HG02840 (cell line): ENCODE measurements at regions not wholly inside any gene's neighbourhood (a gene's known extent, or its start where the extent isn't known, plus 50 kb on each side); places are given as distances from the start of the nearest gene placed in this dataset.
"Not testable (repeated sequence)": the region's sequence is repeated elsewhere in the genome, so short reads cannot be mapped to it uniquely, and the experiment has no call there.

ENCODE experiments used
- ATAC-seq: cut with Tn5 transposase; IDR thresholded peaks from one replicate; pipeline ENCODE4 v1.9.1; 2021; ENCODE audit warnings: mild to moderate bottlenecking, moderate library complexity, moderate number of reproducible peaks; ENCODE audit not compliant: unreplicated experiment, low FRiP score

DNA sequence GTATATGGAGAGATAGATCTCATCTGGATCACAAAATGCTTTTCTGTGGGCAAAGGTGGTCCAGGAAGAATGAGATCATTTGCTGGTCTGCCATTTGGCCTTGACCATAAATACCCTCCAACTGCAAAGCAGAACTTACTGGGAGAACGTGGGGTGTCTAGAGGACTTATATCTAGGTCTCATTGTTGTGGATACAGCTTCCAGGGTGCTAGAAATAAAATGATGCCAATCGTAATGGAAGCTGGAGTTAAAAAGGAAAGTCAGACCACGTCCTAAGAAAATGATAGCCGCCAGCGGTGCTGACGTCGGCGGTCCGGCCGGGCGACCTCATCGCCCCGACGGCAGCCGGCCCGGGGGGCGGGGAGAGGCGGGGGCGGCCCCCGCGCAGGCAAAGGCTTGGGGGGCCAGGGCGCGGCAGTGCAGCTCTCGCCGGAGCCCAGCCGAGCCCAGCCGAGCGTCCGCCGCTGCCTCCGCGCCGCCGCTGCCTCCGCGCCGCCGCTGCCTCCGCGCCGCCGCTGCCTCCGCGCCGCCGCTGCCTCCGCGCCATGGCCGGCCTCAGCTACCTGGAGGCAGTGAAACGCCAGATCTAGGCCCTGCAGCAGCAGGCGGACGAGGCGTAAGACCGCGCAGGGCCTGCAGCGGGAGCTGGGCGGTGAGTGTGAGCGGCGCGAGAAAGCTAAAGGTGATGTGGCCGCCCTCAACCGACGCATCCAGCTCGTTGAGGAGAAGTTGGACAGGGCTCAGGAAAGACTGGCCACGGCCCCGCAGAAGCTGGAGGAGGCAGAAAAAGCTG lies 89.5 kb downstream of the EOMES start:
- ATAC-seq, result peak; percentile 87

DNA sequence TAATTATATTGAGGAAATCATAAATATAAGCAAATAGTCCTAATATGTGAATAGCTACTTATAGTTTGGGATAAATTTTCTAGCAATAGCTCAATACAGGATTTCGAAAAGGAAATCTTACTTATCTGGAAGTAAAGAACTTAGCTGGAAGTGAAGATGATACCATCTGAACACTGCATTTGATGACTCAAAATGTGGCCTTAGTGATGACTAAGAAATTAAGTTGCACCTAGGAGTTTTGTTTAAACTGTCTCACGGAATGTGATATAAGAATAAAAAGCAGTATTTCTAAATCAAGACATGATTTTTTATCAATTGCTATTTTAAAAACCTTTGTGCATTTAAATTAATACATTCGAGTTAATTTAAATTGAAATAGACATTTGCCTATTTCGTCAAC lies 91.2 kb downstream of the EOMES start:
- no peak for ATAC-seq

DNA sequence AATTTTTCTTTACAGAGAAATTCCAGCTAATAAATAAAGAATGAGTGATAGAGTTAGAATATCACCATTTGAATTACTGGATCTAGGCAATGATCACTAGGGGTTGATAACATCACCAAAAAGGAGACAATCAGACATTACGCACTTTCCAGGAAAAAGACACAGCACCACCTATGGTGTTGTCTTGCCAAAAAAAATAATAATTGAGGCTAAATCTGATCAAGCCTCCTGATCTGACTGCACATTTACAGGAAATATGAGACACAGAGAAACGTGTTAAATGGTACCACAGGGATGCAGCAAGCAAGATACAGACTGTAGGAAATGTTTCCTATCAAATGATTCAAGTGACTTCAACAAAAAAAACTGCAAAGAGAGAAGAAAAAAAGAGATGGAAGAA lies 92.8 kb downstream of the EOMES start:
- ATAC-seq, result no peak

DNA sequence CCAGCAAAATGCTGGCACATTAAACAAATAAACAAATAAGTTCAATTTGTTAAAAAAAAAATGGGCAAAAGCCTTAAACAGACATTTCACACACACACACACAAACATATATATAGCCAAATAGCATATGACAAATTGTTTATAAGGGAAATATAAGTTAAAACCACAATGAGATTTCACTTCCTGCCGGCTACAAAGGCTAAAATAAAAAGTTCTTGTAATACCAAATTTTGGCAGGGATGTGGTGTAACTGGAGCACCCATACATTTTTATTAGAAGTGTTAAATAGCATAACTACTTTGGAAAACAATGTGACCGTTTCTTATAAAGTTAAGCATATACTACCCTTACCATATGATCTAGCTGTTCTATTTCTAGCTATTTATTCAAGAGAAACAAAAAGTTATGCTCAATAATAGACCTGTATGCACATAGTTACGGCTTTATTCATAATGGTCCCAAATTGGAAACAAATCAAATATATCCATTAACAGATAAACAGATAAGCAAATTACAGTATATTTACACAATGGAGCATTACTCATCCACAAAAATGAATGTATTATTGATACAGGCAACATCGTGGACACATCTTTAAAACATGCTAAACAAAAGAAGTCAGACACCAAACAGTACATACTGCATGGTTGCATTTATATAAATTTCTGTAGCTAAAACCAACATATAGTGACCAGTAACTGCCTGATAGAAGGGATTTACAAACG lies 93.9 kb downstream of the EOMES start:
- no peak for ATAC-seq

DNA sequence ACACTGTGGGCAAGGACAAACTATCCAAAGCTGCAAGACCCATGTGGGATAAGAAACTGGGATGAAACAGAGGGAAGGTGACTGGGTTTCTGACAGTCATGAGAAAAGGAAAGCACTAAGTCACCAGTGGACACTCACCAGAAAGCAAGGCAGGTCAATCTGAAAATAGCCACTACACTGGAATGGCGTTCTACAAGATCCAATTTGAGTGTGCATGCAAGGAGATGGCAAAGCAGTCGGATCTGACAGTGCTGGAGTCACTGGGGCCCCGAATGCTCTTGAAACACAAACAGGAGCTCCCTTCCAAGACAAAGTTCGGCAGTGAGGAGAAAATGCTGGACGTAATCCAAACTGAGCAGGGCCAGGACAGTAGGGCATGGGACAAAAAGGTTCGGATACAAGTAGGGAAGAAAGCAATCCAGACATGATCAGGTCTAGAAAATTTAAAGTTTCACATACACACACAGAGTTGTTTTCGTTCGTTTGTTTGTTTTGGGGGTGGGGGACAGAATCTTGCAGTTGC lies 95.5 kb downstream of the EOMES start:
- ATAC-seq, result no peak

DNA sequence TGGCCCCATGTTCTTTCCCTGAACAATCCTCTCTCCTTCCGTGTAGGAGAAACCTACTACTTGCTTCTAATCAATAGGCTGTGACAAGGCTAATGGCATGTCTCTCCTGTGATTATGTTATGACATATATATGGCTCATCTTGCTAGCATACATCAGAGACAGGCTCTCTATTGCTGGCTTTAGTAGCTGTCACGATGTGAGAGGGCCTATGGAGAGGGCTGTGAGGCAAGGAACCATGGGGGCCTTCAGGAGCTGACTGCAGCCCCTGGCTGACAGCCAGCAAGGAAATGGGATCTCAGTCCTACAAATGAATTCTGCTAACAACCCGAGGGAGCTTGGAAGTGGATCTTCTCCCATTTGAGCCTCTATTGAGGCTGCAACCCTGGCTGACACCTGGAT lies 96.3 kb downstream of the EOMES start:
- ATAC-seq, result no peak

DNA sequence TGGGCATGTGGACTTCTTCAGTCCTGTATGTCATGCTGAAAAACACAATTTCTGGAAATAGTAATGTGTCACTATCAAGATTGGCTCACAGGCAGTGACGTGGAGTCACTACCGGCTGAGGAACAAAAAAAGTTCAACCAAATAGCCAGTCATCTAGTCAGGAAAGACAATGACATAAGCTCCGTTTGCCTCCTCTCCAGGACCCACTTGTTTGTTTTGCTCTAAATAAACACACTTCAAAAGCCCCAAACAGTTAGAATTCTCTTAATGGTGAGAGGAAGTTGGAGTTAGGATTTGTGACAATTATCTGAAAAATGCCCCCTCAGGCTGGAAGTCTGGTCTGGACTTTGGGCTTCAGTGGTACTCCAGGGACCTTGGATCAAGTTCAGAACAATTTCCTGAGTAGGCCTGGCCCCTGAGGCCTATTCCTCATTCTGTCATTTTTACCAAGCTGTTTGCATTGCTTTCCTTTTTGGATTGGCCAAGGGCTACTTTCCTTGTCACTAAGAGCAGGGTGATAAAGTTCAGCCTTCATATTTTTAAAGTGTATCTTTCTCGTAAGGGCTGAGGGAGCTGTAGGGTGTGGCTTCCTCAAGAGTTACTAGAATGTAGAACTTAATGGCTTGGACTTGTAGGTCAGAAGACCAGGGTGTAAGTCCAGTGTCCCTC lies 98.9 kb downstream of the EOMES start:
- ATAC-seq, result no peak

DNA sequence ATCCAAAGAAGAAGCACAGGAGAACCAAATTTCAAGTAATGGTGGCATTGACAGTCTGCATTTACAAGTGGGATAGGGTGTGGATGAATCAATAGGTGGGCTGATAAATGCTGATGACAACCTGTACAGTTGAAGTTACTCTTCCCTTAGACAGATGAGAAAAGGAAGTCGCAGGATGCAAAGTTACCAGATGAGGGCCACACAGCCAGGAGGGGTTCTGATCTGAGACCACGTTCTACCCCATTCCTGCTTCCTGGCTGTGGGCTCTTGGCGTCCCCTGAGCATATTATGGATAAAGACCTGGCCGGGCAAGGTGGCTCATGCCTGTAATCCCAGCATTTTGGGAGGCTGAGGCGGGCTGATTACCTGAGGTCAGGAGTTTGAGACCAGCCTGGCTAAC lies 104.6 kb downstream of the EOMES start:
- ATAC-seq, result no peak

DNA sequence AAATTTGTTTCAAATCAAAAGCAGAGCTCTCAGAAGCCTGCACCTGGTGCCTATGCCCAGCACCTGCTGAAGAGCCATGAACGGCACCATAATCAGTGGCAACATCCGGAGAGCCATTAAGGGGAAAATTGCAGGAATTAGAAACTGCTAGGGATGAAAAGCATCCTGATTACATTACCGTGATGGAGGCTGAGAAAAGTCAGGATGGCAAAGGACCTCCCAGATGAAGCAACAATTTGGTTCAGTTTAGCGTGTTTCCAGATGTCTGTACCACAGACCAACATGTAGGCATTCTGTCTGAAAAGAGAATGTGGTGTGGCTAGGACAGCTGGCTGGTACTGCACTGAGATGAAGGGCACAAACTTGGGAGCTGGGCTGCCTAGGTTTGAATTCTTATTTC lies 106.1 kb downstream of the EOMES start:
- ATAC-seq, result no peak

DNA sequence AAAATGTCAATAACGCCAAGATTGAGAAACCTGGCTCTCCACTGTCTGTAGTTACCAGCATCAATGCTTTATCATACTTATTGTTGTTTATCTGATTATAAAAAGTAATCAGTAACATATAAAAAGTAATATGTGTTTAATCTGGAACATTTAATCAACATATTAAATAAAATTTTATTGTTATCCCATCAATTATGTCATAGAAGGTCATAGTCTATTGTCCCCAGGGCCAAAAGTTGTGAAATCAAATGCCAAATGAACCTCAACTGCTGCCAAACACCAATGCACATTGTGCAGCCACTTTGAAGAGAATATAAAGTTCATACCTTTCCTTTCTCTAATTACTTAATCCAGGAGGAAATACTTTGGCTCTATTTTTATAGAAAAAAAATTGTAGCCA lies 106.6 kb downstream of the EOMES start:
- ATAC-seq, result no peak

DNA sequence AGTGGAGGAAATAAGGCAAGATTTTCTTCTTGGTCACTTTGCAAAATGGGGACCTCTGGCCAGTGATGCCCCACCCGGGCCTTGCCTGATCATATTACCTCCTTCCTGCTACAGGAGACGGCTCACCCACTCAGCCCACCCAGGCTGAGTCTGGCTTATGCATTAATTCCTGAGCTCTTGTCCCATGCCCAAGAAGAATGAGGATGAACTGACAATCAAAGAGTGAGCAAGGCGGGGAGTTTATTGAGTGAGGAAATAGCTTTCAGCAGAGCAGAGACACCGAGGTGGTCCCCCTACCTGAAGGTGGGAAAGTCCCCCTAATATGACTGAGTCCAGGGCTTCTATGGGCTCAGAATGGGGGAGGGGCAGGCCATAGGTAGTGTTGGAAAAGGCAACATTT lies 107.5 kb downstream of the EOMES start:
- ATAC-seq, result no peak

DNA sequence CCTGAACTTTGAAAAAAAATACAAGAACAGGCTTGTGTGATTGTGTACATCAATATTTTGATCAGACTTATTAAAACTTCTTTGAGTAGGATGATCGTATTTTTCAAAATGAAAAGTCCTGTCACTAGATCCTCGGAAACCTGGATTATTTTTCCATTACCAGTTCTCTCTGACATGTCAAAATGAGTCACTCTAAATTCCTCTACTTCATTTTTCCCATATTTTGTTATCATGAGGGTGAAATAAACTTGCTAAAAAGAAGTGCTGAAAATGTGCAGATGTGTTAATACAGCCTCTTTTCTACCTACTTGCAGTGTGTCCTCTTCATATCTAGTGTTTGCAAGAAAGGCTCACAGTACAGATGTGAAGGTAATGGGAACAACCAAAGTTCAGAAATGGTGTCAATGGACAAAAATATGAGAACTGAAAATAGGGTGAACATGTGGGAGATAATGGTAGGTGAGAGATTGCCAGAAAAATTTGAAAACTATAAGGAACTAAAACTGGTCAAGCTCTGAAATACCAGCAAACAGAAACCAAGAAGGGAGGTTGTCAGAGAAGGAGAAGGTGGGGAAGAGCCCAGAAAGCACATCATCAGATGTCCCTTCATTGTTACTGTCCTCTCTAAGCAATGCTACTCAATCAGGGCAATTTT lies 108.2 kb downstream of the EOMES start:
- ATAC-seq, result no peak

DNA sequence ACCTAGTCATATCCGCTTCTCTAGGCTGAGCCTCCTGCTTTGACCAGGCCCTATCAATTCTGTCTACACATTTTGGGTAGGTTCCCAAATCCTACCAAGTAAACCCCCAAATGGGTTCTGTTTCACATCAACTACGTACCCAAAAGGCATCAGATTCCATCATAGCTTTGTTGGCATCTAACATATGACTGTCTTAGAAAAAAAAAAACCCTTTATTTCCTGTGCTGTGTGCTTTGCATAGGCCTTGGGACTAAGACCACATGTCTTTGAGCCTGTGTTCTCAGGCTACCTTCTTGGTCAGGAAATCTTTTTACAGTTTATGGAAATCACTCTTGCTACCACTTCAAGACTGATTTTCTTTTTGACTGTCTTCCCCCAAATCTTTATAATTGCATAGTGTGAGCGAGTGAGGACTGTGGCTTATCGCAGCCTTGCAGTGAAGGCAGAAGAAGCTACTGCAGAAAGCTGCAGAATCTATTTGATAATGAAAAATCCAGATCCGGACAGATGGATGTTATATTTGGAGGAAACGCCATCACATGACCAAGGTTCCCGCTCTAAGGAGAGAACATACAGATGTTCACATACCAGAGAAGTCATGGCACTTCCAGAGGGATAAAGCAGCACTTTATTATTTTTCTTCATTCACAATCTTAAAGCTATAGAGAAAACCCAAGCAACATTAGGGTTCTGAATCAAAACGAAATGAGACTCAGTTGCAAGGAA lies 111.2 kb downstream of the EOMES start:
- no peak for ATAC-seq

DNA sequence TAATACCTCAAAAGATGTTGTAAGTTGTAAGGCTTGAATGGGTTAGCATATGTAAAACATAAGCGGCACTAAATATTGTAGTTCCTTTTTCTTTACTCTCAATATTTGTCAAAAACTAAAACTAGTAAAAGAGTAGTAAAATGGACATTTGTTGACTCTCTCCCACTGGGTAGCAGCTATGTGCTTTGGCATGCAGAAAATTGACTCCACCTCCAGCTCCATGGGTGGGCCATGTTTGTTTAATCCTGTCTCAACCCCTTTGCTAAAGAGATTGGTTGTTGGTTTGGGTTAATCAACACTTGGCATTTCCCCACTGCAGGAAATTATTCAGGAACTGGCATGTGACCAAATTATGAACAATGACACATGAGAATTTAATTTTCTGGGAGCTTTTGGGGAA lies 114.8 kb downstream of the EOMES start:
- no peak for ATAC-seq

DNA sequence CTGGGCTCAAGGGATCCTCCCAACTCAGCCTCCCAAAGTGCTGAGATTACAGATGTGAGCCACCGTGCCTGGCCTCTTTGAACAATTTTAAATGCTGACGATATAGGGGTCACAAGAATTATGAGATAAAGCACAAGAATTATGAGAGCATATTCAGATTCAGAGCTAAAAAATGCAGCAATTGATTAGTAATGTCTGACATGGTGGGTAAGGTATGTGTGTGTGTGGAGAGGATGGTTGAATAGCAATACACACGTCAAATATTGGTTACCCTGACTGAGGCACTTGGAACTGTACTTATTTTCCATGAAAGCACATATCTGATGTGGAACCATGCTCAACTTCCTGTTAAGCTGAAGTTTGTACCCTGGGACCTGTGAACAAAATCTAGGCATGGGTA lies 115.6 kb downstream of the EOMES start:
- ATAC-seq, result no peak

DNA sequence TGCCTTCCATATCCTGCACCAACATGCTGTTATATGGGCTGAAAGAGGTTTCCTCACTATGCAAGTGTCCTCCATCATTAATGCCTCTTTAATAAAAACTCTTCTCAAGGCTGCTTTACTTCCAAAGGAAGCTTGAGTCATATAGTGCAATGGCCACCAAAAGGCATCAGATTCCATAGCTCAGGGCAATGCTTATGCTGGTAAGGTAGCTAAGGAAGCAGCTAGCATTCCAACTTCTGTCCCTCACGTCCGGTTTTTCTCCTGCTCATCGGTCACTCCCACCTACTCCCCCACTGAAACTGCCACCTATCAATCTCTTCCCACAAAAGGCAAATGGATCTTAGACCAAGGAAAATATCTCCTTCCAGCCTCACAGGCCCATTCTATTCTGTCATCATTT lies 117.1 kb upstream of the SLC4A7 start:
- not testable (repeated sequence) for ATAC-seq

DNA sequence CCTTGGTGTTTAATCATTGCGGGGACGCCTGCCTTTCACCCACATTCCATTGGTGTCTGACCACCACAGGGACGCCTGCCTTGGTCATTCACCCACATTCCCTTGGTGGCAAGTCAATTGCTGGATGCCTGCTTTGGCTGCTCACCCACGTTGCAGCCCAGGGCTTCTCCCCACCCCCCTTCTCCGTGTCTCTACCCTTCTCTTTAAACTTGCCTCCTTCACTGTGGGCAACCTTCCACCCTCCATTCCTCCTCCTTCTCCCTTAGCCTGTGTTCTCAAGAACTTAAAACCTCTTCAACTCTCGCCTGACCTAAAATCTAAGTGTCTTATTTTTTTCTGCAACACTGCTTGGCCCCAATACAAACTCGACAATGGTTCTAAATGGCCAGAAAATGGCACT lies 115.6 kb upstream of the SLC4A7 start:
- not testable (repeated sequence) for ATAC-seq

DNA sequence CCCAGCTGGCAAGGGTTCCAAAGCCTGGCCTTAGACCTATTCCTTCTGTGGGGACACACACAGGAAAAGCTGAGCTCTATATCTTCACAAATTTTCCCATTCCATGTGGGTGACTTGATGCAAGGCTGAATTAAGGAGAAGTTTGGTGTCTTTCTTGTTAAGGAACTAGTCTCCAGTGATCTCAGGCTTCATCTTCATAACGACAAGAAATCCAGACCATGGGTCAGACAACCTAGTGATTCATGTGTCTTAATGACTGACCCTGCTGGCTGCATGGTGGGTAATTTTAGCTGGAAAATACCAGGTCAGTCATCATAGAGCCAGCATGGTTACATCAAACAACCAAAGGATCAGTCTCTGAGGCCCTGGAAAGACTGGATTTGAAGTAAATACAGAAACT lies 112.7 kb upstream of the SLC4A7 start:
- peak; percentile 28 for ATAC-seq

DNA sequence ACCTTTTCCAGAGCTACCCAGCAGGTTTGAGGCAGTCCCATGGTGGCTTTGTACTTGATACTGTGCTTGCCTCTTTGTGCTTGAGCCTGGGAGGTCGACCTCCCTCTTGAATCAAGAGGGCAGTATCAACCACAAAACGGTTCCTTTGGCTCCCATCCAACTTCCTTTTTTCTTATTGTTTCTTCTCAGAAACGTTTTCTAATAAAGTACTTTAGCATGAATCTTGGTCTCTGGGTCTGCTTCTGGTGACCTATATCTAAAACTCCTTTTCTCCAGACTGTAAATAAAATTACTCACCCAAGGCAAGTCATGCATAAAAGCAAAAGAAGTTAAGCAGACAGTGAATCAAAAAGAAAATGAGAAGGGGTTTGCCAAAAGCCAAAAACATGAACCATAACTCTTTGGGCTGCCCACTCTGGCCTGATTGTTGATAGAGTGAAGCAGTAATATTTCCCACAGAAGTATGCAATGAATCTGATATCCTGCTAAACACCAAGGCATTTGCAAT lies 112.2 kb upstream of the SLC4A7 start:
- peak; percentile 59 for ATAC-seq

DNA sequence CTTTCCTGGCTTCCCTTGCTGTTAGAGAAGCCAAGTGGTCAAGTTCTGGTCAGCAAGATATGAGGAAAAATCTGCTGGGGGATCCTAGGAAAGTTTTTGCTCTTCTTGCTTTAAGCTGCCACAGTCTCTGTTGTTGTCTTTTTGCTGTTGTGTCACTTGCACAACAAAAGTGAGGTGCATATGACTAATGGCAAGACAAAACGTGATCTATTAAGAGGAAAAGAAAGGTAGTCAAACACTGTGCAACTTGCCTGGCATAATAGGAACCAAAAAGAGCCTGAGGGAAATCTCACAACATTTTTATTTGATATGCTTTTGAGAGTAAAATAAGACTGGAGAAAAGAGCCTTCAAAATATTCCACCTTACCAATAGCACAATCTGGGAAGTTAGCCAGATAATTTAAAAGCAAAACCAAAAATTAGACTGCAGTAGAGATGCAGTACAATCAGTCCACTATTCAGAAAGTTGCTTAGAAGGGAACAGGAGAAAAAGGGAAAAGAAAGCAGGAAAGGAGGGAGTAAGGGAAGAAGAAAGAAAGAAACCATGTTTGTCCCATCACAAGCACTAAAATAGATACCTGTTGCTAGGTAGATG lies 110.0 kb upstream of the SLC4A7 start:
- ATAC-seq, result no peak
